LNCaP clone FGC (cell line): ENCODE measurements at regions not wholly inside any gene's neighbourhood (a gene's known extent, or its start where the extent isn't known, plus 50 kb on each side); places are given as distances from the start of the nearest gene placed in this dataset.

Experiments used
- DNase-seq: peaks from one replicate; pipeline ENCODE4 v3.0.0-alpha.2; 2011; ENCODE audit warnings: low read depth
- H3K4me3 ChIP-seq: 2 replicates; pipeline ENCODE4 v1.5.1; 2011; ENCODE audit warnings: mild to moderate bottlenecking, low read depth, low read length, control low read depth
- TF ChIP-seq, protein P1 (sequence below): IDR thresholded peaks from 2 replicates; pipeline ENCODE4 v1.5.1; 2012; ENCODE audit warnings: mild to moderate bottlenecking; ENCODE audit not compliant: control insufficient read depth, insufficient read depth; ENCODE audit errors: extremely low read depth

- DNase-seq = no peak
- no peak overlapping the region for H3K4me3 ChIP-seq
- TF ChIP-seq, protein P1, sequence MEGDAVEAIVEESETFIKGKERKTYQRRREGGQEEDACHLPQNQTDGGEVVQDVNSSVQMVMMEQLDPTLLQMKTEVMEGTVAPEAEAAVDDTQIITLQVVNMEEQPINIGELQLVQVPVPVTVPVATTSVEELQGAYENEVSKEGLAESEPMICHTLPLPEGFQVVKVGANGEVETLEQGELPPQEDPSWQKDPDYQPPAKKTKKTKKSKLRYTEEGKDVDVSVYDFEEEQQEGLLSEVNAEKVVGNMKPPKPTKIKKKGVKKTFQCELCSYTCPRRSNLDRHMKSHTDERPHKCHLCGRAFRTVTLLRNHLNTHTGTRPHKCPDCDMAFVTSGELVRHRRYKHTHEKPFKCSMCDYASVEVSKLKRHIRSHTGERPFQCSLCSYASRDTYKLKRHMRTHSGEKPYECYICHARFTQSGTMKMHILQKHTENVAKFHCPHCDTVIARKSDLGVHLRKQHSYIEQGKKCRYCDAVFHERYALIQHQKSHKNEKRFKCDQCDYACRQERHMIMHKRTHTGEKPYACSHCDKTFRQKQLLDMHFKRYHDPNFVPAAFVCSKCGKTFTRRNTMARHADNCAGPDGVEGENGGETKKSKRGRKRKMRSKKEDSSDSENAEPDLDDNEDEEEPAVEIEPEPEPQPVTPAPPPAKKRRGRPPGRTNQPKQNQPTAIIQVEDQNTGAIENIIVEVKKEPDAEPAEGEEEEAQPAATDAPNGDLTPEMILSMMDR = no peak
These were observed 728.3 kb upstream of the PHF14 start for GRCh38 chr7:10245406-10245805.

DNA sequence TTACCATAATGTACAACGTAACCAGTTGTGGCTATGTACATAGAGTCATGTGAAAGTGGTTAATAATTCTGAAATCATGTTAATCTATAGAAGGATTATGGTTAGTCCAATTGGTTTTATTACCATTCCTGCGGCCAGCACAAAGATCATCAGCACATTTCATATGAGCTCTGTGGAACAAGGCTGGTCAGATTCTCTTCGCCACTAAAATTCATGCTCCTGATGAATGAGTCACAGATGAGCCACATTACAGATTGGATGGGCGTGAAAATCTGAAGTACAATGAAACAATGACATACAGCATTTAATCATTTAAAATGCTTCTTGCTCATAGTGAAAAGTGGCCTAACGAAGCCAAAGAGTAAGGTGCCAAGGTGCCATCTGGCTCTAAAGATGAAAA is 716.2 kb upstream of the PHF14 start:
- TF ChIP-seq, protein P1 = no peak

GRCh38 chr7:10266976-10267375 is 706.7 kb upstream of the PHF14 start:
- no peak for DNase-seq
- no peak overlapping the region for H3K4me3 ChIP-seq
- TF ChIP-seq, protein P1 = no peak

More for the DNA sequence above, 716.2 kb upstream of the PHF14 start:
- DNase-seq = no peak
- H3K4me3 ChIP-seq = no peak overlapping the region

DNA sequence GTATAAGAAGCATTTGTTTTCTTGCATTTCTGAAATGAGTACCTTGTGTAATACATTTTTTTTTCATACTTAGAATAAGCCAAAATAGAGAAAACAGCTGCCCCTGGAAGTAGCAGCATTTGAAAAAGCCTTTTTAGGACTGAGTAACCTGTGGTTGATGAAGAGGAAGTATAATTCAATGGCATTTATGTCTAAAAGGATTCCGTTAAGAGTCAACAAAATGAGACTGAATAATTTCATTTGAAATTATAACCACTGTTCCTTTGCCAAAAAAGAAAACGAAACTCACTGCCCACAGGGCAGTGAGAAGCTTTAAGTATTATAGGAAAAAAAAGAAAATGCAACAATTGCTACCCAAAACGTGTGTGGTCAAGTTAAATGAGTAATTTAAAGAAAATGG is 705.6 kb upstream of the PHF14 start:
- TF ChIP-seq, protein P1 = no peak
- no peak for DNase-seq

DNA sequence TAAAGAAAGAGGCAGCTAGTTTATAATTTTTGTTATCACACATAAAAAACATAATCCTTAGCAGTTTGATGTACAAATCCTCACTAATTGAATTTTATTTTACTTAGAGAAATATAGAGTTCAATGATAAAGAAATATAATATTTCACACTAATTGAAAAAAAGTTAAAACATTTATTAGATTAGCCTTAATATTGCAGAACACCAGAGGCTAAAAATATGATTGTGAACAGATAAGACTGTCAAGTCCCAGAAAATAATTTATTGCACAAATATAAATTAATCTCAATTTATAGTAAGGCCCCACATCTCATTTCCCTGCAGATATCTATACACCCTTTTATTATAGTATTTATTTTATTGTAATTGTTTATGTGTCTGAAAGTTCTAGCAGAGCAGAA is 690.8 kb upstream of the PHF14 start:
- TF ChIP-seq, protein P1 = no peak
- H3K4me3 ChIP-seq = no peak overlapping the region
- DNase-seq = no peak

More for the DNA sequence above, 705.6 kb upstream of the PHF14 start:
- H3K4me3 ChIP-seq = no peak overlapping the region

GRCh38 chr7:10284001-10284400 is 689.7 kb upstream of the PHF14 start:
- no peak for DNase-seq
- H3K4me3 ChIP-seq = no peak overlapping the region
- TF ChIP-seq, protein P1 = no peak

DNA sequence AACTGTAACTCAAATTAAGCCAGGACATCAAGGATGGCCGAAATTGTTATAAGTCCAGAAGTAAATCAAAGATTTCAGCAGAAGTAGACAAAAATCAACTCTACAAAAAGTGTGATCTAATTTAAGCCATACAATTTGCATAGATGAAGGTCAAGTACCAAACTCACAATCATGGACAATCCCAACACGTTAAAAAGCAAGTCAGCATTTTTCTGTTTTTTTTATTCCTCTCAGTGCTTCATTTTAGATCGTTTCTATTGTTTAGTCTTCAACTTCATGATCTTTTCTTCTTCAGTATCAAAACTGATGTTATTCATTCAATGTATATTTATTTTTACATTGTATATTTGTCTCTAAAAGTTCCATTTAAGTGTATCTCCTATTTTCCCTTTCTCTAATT is 674.3 kb upstream of the PHF14 start:
- TF ChIP-seq, protein P1 = no peak
- no peak for DNase-seq
- no peak overlapping the region for H3K4me3 ChIP-seq
